H9 (cell line): ENCODE measurements at regions not wholly inside any gene's neighbourhood (a gene's known extent, or its start where the extent isn't known, plus 50 kb on each side); places are given as distances from the start of the nearest gene placed in this dataset.

ENCODE experiments used
- DNase-seq: peaks from one replicate; pipeline ENCODE4 v3.0.0-alpha.2; 2017
- H2AFZ ChIP-seq: one replicate; pipeline ENCODE4 v1.6.1; 2013; ENCODE audit warnings: mild to moderate bottlenecking, low read length, control low read depth, moderate library complexity
- H2AK5ac ChIP-seq: 2 replicates; pipeline ENCODE4 v1.6.1; 2013; ENCODE audit warnings: low read length, control low read depth, mixed read lengths; ENCODE audit not compliant: insufficient read length
- H2BK120ac ChIP-seq: one replicate; pipeline ENCODE4 v1.6.1; 2013; ENCODE audit warnings: low read depth, mild to moderate bottlenecking, low read length, control low read depth, inconsistent platforms; ENCODE audit not compliant: poor library complexity, severe bottlenecking
- H2BK12ac ChIP-seq: 2 replicates; pipeline ENCODE4 v1.6.1; 2013; ENCODE audit warnings: low read length, control low read depth, mixed read lengths, low read depth; ENCODE audit not compliant: insufficient read length
- H2BK15ac ChIP-seq: 2 replicates; pipeline ENCODE4 v1.6.1; 2013; ENCODE audit warnings: low read depth, low read length, control low read depth
- H2BK20ac ChIP-seq: one replicate; pipeline ENCODE4 v1.6.1; 2013; ENCODE audit warnings: low read depth, mild to moderate bottlenecking, low read length, control low read depth, inconsistent platforms; ENCODE audit not compliant: poor library complexity, severe bottlenecking
- H2BK5ac ChIP-seq: 2 replicates; pipeline ENCODE4 v1.6.1; 2013; ENCODE audit warnings: low read length, control low read depth, mixed read lengths; ENCODE audit not compliant: insufficient read length
- H3K14ac ChIP-seq: 2 replicates; pipeline ENCODE4 v1.6.1; 2013; ENCODE audit warnings: low read length, control low read depth; ENCODE audit not compliant: insufficient read depth
- H3K18ac ChIP-seq: 2 replicates; pipeline ENCODE4 v1.6.1; 2013; ENCODE audit warnings: low read depth, mild to moderate bottlenecking, mixed read lengths, low read length, control low read depth; ENCODE audit not compliant: insufficient read length
- H3K23ac ChIP-seq: 2 replicates; pipeline ENCODE4 v1.6.1; 2013; ENCODE audit warnings: low read length, control low read depth, mixed read lengths, low read depth; ENCODE audit not compliant: insufficient read length
- H3K23me2 ChIP-seq: 2 replicates; pipeline ENCODE4 v1.6.1; 2013; ENCODE audit warnings: low read depth, mild to moderate bottlenecking, mixed read lengths, low read length, control low read depth; ENCODE audit not compliant: insufficient read length, poor library complexity, severe bottlenecking
- H3K27ac ChIP-seq: 2 replicates; pipeline ENCODE4 v1.5.1; 2013; ENCODE audit warnings: low read length, control low read depth, mixed read lengths, low read depth; ENCODE audit not compliant: insufficient read length
- H3K27me3 ChIP-seq: 2 replicates; pipeline ENCODE4 v1.6.1; 2013; ENCODE audit warnings: low read length, control low read depth, inconsistent platforms; ENCODE audit not compliant: insufficient read depth
- H3K4ac ChIP-seq: 2 replicates; pipeline ENCODE4 v1.6.1; 2013; ENCODE audit warnings: low read depth, mild to moderate bottlenecking, control low read depth, inconsistent platforms, low read length, moderate library complexity
- H3K4me1 ChIP-seq: 2 replicates; pipeline ENCODE4 v1.6.1; 2013; ENCODE audit warnings: low read length, control low read depth, inconsistent platforms; ENCODE audit not compliant: insufficient read depth
- H3K4me2 ChIP-seq: 2 replicates; pipeline ENCODE4 v1.6.1; 2013; ENCODE audit warnings: low read length, control low read depth, mixed read lengths; ENCODE audit not compliant: insufficient read length, insufficient read depth
- H3K56ac ChIP-seq: 2 replicates; pipeline ENCODE4 v1.6.1; 2013; ENCODE audit warnings: low read depth, mild to moderate bottlenecking, mixed read lengths, low read length, control low read depth; ENCODE audit not compliant: insufficient read length
- H3K79me1 ChIP-seq: 2 replicates; pipeline ENCODE4 v1.6.1; 2013; ENCODE audit warnings: low read depth, mild to moderate bottlenecking, moderate library complexity, low read length, control low read depth, inconsistent platforms; ENCODE audit not compliant: insufficient read depth, poor library complexity, severe bottlenecking
- H3K79me2 ChIP-seq: 2 replicates; pipeline ENCODE4 v1.6.1; 2013; ENCODE audit warnings: low read length, control low read depth, inconsistent platforms; ENCODE audit not compliant: insufficient read depth
- H3K9ac ChIP-seq: 2 replicates; pipeline ENCODE4 v1.6.1; 2013; ENCODE audit warnings: low read length, control low read depth, mixed read lengths; ENCODE audit not compliant: insufficient read length; ENCODE audit errors: extremely low read depth
- H3K9me3 ChIP-seq: one replicate; pipeline ENCODE4 v1.6.1; 2013; ENCODE audit warnings: low read depth, low read length, inconsistent platforms; ENCODE audit not compliant: control insufficient read depth
- H3T11ph ChIP-seq: one replicate; pipeline ENCODE4 v1.6.1; 2013; ENCODE audit warnings: mild to moderate bottlenecking, low read length, control low read depth, inconsistent platforms
- H4K20me1 ChIP-seq: one replicate; pipeline ENCODE4 v1.6.1; 2013; ENCODE audit not compliant: control insufficient read depth, insufficient read length, insufficient read depth
- H4K5ac ChIP-seq: 2 replicates; pipeline ENCODE4 v1.6.1; 2013; ENCODE audit warnings: low read depth, mild to moderate bottlenecking, mixed read lengths, low read length, control low read depth; ENCODE audit not compliant: insufficient read length
- H4K8ac ChIP-seq: replicated peaks from 2 replicates; pipeline ENCODE4 v1.6.1; 2013; ENCODE audit warnings: low read length, control low read depth, mixed read lengths, low read depth; ENCODE audit not compliant: insufficient read length
- H4K91ac ChIP-seq: 2 replicates; pipeline ENCODE4 v1.6.1; 2013; ENCODE audit warnings: low read depth, mild to moderate bottlenecking, moderate library complexity, mixed read lengths, low read length, control low read depth; ENCODE audit not compliant: insufficient read length
- H3K27ac Mint-ChIP-seq, 3 experiments: 2 replicates in 2 of 3; 3 replicates in 1 of 3; pipeline ENCODE4 v1.8.0; 2020 to 2021; ENCODE audit warnings: mixed read lengths in 3 of 3, mild to moderate bottlenecking in 1 of 3, moderate library complexity in 1 of 3
- H3K27me3 Mint-ChIP-seq: 2 replicates; pipeline ENCODE4 v1.8.0; 2021; ENCODE audit warnings: low read depth, mild to moderate bottlenecking, moderate library complexity, mixed read lengths
- H3K36me3 Mint-ChIP-seq, 3 experiments: 2 replicates in 2 of 3; 3 replicates in 1 of 3; pipeline ENCODE4 v1.8.0; 2020 to 2021; ENCODE audit warnings: low read depth in 3 of 3, mixed read lengths in 3 of 3; ENCODE audit not compliant: insufficient read depth in 1 of 3
- H3K4me1 Mint-ChIP-seq, 2 experiments: 2 replicates each; pipeline ENCODE4 v1.8.0; 2020; ENCODE audit warnings: mixed read lengths in 2 of 2
- H3K4me3 Mint-ChIP-seq, 2 experiments: 2 replicates in 1 of 2; 3 replicates in 1 of 2; pipeline ENCODE4 v1.8.0; 2020 to 2021; ENCODE audit warnings: mild to moderate bottlenecking in 2 of 2, mixed read lengths in 2 of 2, moderate library complexity in 1 of 2
- H3K9me3 Mint-ChIP-seq, 2 experiments: 2 replicates in 1 of 2; 3 replicates in 1 of 2; pipeline ENCODE4 v1.8.0; 2020; ENCODE audit warnings: mild to moderate bottlenecking in 2 of 2, mixed read lengths in 2 of 2, moderate library complexity in 1 of 2
- WGBS: extraction: QIAGEN DNeasy Blood & Tissue Kit; methylation state at CpG from one replicate; pipeline ENCODE4 v1.1.7; 2013; ENCODE audit warnings: missing lambda C conversion rate, low lambda C conversion rate, mixed read lengths; ENCODE audit not compliant: insufficient read length; ENCODE audit errors: extremely low coverage; 5-methylcytosine and 5-hydroxymethylcytosine counted together
- TF ChIP-seq, protein P1 (sequence below): fragments of 200-600 bp; sonication (generic); conservative IDR thresholded peaks from 3 replicates; pipeline ENCODE4 v1.8.0; 2021; ENCODE audit warnings: antibody characterized with exemption, mild to moderate bottlenecking

DNA sequence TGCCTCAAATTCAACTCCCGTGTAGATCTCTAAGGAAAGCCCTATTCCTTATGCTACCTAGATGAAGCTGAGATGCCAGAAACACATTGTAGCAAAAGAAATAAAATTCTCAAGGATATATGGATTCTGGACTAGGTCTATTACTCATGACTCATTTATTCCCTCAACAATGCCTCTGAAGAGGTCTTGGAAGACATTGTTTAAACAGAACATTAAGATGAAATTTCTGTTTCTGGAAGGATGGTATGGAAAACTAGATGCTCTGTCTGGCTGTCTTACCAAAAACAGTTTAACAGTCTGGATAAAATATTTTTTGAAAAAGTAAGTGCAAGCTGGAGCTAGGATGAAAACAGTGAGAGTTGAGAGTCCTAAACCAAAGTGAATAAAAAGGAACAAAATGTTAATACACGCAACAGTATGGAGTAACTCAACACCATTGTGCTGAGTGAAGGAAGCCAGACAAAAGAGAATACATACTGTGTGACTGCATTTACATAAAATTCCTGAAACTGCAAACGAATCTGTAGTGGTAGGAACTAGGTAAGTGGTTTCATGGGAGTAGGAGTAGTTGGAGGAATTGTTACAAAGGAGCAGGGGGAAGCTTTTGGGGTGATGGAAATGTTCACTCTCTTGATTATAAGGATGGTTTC lies 59.3 kb upstream of the GNG12 start:
- no peak overlapping the region for H3K4ac ChIP-seq
- H3K36me3 Mint-ChIP-seq: no peaks in the 10 kb centered on the region
- H3K27me3 ChIP-seq: no peaks in the 10 kb centered on the region
- DNase-seq: no peak
- H2AFZ ChIP-seq: no peak overlapping the region
- no peaks in the 10 kb centered on the region for H3K23me2 ChIP-seq
- no peak overlapping the region for H3K27ac ChIP-seq
- H2BK5ac ChIP-seq: no peak overlapping the region
- no CpG with 5 or more reads among the region's 3 CpGs for WGBS
- H3K9me3 ChIP-seq: no peaks in the 10 kb centered on the region
- TF ChIP-seq, protein P1, sequence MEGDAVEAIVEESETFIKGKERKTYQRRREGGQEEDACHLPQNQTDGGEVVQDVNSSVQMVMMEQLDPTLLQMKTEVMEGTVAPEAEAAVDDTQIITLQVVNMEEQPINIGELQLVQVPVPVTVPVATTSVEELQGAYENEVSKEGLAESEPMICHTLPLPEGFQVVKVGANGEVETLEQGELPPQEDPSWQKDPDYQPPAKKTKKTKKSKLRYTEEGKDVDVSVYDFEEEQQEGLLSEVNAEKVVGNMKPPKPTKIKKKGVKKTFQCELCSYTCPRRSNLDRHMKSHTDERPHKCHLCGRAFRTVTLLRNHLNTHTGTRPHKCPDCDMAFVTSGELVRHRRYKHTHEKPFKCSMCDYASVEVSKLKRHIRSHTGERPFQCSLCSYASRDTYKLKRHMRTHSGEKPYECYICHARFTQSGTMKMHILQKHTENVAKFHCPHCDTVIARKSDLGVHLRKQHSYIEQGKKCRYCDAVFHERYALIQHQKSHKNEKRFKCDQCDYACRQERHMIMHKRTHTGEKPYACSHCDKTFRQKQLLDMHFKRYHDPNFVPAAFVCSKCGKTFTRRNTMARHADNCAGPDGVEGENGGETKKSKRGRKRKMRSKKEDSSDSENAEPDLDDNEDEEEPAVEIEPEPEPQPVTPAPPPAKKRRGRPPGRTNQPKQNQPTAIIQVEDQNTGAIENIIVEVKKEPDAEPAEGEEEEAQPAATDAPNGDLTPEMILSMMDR: no peak
- H3K56ac ChIP-seq: no peak overlapping the region
- H3K14ac ChIP-seq: no peak overlapping the region
- H2BK15ac ChIP-seq: no peak overlapping the region
- H3K9ac ChIP-seq: no peak overlapping the region
- no peak overlapping the region for H3K23ac ChIP-seq
- no peaks in the 10 kb centered on the region for H3K79me2 ChIP-seq
- H4K8ac ChIP-seq: no peak overlapping the region
- H3K27ac Mint-ChIP-seq: peak overlapping the region; percentile 5 to 87 (median 79); a peak in 4 of 7 replicates
- H3K4me1 ChIP-seq: peaks cover 9% of the 10 kb centered on the region; the same call in 1 of the 2 replicates
- no peak overlapping the region for H2BK120ac ChIP-seq
- H3T11ph ChIP-seq: no peak overlapping the region
- no peak overlapping the region for H3K4me2 ChIP-seq
- no peaks in the 10 kb centered on the region for H3K9me3 Mint-ChIP-seq
- no peak overlapping the region for H2BK20ac ChIP-seq
- no peak overlapping the region for H4K5ac ChIP-seq
- peaks cover 2% of the 10 kb centered on the region; the same call in 1 of the 2 replicates for H3K27me3 Mint-ChIP-seq
- H2AK5ac ChIP-seq: no peak overlapping the region
- no peak overlapping the region for H4K91ac ChIP-seq
- H3K18ac ChIP-seq: no peak overlapping the region
- peaks cover 45 to 53% of the 10 kb centered on the region in 2 experiments for H3K4me1 Mint-ChIP-seq
- H4K20me1 ChIP-seq: no peaks in the 10 kb centered on the region
- no peaks in the 10 kb centered on the region for H3K79me1 ChIP-seq
- H2BK12ac ChIP-seq: no peak overlapping the region
- H3K4me3 Mint-ChIP-seq: no peak overlapping the region; a peak in 1 of 5 replicates
